NCI-H2081 (cell line): ENCODE measurements at regions not wholly inside any gene's neighbourhood (a gene's known extent, or its start where the extent isn't known, plus 50 kb on each side); places are given as distances from the start of the nearest gene placed in this dataset.
"Not testable (repeated sequence)": the region's sequence is repeated elsewhere in the genome, so short reads cannot be mapped to it uniquely, and the experiment has no call there.

ENCODE experiments used
- DNase-seq, 2 experiments: peaks; one replicate each; lab custom pipeline; 2025; lab: John Stamatoyannopoulos, UW

DNA sequence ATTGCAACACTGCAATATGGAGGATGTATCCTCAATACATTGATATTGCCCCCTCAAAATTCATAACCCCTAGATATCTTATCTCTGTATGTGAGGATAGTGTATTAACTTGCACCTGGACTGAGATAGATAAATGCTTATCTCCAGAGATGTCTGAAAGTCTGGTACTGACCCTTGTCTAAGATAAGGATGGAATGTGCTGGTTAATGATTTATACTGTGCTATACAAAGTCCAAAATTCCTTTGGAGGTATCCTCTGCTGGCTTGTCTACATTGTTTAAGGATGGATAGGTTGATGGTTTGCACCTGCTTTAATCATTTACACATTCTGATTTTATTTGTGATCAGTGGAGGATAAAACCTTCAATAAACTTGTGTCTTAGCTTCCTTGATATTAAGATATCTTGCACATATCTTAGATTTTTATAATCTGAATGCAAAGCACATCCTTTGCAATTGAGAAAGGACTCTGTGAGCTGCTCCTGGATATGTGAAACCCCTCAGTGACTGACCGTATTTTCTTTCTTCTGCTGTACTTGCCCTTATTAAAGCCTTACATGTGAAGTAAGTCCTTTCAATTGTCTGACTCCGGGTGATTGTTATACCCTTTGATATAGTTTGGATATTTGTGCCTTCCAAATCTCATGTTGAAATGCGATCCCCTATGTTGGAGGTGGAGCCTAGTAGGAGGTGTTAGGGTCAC lies 430.3 kb upstream of the MAOA start:
- no peak for DNase-seq

DNA sequence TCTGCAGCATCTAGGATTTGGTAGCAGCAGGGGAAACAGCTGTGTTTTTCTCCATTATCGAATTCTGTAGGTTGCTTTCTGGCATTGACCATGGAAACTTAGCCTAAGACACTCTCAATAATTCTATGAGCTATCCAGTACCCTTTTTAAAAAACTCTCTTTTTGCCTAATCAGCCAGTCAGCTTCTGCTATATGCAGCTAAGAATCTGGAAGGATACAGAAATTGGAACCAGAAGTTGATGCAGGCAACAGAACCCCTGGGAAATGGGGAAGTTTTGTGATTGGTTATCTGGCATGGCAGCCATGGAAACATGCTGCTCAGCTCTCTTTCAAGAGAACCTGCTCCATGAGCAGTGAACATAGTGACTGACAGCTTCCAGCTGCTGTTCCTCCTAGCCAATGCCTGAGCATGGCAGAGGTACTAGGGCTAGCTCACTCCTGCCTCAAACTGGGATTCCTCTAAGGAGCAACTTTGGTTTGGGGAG lies 417.6 kb upstream of the MAOA start:
- DNase-seq = no peak

DNA sequence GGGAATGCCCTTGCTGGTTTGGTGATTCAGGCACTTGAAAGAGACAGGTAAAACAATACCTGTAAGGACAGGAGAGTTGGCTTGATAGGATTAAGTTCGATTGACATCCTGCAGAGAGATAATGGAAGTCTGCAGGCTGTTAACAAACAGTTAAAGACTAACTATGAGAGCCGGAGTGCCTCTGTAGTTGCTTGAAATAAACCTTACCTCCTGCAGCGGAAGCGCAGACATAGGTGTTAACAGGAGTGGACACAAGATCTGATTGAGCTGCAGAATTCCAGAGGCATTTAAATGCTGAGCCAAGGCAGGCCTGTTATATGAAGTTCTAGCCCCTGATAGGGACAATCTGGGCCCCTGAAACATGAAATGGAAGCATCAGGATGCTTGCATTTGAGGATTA lies 416.7 kb upstream of the MAOA start:
- no peak for DNase-seq

DNA sequence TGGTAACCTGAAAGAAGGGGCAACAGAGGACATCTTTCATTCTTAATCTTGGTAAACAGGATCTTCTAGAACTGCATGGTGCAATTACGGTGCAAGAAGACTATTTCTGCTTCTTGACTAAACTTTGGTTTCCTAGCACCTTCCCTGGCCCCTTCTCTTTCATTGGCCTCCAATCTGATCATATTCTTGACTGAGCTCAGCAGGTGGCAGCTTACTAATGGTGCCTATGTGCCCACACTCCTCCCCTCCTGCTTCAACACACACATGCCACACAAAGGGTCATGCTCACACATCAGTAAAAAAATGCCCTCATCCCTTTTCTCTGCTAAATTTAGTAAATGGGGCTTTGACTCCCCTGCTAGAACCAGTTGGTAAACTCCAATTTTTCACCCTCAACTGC lies 400.5 kb upstream of the MAOA start:
- no peak for DNase-seq

DNA sequence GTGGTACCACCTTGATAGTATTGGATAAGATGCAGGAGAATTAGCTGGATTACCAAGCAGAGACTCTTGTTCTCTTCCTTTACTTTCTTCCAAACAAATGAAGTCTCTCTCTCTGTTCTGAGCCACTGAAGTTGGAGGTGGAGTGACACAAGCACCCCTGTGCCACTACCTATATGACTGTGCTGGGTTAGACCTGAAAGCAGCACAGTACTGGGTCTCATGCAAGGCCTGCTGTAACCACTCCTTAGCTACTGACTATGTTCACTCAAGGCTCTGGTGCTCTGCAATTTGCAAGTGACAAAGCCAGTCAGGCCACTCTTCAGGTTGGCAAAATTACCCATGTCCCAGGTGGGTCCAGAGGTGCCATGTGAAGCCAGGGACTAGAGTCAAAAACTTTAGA lies 389.6 kb upstream of the MAOA start:
- DNase-seq = no peak

DNA sequence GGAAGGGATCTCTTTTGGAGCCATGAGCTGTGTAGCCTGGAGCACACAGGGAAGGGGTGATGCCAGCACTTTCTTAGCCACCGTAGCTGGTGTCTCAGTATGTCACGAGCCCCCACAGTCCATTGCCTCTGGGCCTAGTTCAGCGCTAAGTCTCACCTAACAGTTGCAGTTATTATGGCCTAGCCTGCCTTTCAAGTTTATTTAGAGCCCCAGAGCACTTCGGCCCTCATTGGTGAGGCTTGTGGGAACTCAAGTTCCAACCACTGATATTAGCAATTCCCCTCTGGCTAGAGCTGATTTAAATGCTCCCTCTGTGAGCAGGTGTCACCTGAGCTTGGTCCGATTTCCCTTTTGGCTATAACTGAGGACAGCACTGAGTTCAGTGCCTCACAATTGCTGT lies 388.4 kb upstream of the MAOA start:
- no peak for DNase-seq

DNA sequence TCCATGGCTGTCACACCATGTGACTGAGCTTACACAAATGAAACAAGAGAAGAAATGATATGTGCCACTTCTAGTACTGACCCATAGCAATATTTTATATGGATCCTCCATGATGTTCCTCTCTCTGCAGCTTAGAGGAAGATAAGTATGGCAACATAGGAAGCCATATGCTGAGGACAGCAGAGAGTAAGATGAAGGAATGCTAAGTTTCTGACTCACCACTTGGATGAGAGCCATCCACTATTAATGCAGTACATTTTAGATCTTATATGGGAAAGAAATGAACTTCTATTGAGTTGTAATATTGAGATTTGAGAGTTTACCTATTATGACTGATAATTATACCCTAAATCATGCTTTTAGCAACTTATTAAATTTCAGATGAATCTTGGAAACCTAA lies 386.9 kb upstream of the MAOA start:
- no peak for DNase-seq

DNA sequence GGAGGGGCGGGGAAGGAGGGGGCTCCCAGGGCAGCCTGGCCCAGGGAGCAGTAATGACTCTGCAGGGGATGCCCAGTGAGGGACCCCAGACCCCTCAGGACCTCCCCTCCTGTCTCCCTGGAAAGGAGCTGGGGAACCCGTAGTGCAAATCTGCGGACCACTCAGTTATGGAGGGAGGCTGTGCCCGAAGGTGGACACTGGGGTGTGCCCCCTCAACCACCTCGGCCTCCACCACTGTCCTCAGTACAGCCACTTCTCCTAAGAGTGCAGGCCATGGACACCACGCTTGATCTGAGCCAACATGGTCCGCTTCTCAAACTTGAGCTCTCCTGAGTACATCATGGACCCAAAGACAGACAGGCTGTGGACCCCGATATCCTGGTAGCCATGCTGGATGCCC lies 378.2 kb upstream of the MAOA start:
- DNase-seq = no peak

DNA sequence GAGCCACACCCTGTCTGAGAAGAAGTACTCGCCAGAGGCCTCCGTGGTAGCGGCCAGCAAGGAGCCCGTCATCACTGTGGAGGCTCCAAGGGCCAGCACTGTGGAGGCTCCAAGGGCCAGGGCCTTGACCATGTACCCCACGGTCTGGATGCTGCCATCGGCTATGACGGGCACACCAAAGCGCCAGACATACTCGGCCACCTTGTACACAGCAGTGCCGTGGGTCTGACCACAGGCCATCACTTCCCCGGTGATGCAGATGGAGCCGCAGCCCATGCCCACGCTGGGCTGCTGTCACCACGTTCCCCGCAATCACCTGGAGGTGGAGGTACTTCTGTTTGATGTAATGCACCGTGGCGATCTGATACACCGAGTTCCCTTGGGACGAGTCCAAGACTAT lies 377.7 kb upstream of the MAOA start:
- no peak for DNase-seq

DNA sequence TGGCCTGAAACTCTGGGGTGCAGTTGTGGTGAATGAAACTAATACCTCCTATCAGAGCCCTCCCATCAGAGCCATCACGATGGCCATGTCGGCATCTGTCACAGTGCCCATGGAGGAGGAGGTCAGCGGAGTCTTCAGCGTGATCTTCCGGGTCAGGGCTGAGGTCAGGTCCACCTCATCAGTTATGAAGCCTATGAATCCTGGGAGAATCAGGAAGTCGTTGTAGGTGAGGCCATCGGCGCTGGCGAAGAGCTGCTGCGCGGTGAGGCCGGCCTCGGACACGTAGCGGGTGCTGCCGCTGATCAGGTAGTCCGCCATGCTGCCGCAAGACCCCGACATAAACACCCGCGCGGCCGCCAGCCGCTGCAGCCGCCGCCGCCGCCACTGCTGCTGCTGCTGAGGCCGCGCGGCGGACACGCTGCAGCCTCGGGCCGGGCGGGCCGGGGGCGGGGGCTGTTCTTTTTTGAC lies 376.7 kb upstream of the MAOA start:
- DNase-seq = no peak

DNA sequence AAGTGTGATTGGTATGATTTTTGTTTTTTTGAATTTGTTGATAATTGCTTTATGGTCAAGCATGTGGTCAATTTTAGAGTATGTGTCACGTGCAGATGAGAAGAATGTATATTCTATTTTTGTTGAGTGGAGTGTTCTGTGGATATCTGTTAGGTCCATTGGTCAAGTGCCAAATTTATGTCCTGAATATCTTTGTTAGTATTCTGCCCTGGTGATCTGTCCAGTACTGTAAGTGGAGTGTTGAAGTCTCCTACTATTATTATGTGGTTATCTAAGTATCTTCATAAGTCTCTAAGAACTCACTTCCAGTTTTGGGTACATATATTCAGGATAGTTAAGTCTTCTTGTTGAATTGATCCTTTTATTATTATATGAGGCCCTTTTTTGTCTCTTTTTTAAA lies 372.9 kb upstream of the MAOA start:
- DNase-seq = no peak

DNA sequence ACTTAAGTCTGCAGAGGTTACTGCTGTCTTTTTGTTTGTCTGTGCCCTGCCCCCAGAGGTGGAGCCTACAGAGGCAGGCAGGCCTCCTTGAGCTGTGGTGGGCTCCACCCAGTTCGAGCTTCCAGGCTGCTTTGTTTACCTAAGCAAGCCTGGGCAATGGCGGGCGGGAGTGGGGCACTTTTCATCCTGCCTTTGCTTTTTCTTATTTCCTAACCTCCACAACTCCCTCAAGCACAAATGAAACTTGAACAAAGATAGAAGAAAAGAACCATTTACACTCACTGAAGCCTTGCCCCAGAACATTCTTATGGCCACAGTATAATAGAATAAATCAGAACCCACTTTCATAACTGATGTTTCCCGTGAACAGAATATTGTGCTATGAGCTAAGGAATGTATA lies 344.5 kb upstream of the MAOA start:
- DNase-seq = not testable (repeated sequence)

DNA sequence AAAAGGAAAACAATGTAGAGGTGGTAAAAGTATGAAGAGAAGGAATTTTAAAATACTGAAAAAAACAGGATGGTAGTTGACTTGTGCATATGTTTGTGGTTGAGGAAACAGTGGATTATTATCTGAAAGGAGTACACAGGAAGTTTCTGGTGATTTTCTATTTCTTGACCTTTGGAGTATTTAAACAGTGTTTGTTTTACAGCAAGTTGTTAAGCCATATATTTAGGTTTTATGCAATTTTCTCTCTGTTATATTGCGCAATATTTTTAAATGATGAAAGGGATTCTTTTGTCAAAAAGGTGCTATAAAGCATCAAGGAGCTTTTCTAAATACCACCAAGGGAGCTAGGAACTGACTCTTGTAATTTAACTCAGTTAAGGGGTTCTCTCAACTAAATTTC lies 343.1 kb upstream of the MAOA start:
- DNase-seq = no peak

DNA sequence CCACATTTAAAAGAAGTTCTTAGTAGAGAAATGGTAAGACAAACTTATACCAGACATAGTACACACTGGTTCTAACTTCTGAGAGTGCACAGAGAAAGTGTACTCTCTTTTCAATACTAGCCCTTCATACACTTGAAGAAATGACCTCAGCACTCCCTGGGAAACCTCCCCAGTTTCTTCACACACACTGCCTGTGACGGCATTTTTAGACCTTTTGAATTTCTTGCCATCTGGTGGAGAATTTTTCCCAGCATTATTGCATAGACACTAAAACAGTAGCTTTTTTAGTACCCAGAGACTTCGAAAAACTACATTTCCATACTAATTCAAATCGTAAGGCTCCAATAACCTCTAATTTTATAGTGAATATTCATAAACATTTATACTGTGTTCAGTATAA lies 341.6 kb upstream of the MAOA start:
- DNase-seq = no peak

DNA sequence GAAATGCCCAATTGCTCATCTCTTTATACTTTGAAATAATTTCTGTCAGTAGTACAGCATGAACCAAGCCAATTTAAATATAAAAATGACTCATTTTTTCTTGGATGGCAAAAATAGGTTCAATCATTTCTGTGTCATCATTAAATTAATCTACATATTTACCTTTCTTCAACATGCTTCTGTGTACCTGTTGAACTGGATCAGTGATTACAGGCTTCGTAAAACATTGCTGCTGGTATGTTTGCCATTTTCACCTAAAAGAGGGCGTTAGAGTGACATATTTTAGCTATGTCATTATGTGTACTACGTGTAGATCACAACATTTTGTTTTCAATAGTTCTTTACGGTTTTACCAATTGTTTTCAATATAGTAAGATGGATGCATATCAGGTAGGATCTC lies 340.5 kb upstream of the MAOA start:
- no peak for DNase-seq

DNA sequence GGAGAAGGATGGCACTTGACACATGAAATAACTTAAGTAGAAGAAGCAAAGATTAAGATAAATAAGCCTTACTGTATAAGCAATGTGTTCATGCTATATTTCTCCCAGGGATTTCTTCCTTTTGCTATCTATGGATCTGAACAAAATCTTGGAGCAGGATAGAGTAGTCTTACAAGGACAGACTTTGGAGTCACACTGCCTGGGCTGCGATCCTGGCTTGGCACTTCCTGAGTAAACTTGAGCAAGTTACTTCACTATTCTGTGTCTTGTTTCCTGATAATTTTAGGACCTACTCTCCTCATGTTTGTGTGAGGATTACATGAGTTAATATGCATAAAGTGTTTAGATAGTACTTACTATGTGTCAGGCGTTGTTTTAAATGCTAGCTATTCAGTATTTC lies 340.0 kb upstream of the MAOA start:
- no peak for DNase-seq

DNA sequence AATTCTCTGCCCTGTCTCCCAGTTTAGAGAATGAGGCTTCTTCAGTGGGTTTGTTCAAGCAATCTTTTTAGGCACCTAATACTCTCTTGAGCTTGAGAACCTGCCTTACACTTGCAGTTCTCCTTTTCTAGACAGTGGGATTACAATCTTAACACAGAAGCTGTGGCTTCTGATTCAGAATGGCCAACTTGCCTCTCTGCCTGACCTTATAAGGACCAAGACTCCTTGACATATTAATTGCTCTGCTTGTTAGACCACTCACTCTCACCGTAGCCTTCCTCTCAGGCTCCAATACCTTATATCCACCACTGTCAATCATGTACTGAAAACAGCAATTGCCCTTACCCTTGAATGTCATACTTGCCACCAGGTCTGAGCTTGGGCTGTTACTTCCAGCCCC lies 338.7 kb upstream of the MAOA start:
- DNase-seq = no peak

DNA sequence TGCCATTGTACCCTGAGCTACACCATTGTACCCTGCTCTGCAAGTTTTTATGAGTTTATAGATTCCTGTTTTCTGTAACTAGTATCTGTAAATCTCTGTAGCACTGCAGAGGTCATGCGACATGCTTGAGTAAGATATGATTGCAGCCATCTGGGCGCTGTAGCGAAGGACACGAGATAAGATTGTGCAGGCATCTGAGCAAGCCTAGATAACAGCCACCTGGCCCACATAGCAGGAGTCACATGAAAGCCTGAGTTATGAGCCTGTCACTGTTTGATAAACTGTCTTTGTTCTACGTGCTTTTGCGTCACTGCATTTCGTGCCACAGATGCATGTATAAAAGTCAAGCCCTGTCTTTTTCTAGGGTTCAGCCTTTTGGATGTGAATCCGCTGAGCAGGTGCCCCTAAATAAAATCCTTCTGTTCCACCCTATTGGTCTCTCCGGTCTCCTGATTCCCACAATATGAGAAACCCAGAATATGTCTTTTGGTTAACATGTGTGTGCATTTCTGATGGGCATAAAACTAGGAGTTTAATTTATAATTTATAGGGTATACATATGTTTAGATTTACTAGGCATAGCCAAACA lies 327.6 kb upstream of the MAOA start:
- no peak for DNase-seq

DNA sequence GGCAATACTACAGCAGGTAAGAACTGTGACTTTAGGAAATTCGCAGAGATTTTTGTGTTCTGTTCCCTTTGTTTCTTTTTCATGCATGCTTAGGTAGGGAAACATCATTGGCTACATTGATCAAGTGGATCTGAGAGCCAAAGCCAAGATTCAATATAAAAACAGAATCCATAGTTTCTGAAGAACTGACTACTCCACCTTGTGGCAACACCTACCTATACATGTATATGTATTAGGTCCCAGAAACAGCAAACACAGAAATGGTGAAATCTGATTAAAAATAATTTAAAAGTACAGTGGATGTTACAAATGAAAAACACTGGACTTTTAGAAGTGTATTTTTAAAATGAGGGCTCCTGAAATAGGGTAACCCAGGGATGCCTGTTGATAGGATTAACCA lies 322.6 kb upstream of the MAOA start:
- peak in 1 of 2 experiments; percentile 1 for DNase-seq

DNA sequence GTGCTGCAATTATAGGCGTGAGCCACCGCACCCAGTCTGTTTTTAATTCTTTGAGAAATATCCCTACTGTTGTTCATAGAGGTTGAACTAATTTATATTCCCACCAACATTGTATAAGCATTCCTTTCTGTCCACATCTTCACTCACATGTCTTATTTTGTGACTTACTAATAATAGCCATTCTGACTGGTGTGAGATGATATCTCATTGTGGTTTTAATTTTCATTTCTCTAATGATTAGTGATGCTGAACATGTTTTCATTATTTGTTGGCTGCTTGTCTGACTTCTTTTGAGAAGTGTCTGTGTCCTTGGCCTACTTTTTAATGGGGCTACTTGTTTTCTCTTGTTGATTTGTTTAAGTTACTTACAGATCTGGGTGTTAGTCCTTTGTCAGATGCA lies 310.9 kb upstream of the MAOA start:
- no peak for DNase-seq

DNA sequence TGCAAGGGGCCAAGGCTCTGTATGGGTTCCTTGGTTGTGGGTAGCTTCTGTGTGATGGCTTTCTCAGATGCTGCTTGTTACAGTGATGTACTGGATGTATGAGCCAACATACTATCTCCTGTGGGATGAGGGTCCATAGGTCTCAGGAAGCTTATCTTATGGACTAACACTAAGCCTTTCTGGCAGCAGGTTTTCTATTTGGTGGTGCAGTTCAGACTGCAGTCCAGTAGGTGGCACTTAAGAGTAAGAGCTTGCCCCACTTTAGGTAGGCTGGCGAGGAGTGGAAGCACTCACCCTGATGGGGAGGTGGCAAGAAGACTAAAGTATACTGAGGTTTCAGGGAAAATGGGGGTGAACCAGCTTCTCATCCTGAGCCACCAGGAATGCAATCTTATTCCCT lies 306.7 kb upstream of the MAOA start:
- DNase-seq = peak; percentile 30 to 40

DNA sequence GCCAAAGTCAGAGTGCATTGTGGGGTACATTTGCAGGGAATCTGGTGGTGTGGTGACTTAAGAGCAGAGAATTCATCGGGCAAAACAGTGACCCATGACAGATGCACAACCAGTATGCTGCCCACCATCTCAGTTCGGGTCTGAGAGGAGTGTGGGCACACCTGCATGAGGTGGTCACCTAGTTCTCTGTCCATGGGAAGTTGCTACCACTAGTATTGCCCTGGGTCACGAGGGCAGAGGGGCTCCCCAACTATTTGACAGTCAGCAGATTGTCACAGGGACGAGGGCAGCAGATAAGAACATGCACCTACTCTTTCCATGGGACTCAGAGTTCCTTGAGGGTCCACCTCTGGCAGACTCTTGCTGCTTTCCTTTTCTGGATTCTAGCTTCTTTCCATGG lies 305.2 kb upstream of the MAOA start:
- DNase-seq = no peak

DNA sequence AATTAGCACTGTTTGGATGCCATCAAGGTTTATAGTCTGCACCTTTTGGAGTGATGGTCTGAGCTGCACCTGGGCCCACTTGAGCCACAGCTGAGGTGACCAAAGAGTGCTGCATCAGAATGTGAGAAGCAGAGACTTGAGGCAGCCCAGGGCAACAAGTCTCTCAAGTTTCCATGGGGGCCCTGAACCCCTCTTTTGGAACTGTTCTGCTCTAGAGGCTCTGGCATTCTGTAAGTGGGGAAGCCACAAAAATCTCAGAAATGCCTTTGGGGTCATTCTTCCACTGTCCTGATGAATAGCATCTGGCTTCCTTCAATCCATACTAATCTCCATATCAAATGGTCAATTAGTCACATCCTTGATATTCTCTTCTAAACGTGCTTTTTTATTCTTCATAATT lies 298.4 kb upstream of the MAOA start:
- DNase-seq = no peak

DNA sequence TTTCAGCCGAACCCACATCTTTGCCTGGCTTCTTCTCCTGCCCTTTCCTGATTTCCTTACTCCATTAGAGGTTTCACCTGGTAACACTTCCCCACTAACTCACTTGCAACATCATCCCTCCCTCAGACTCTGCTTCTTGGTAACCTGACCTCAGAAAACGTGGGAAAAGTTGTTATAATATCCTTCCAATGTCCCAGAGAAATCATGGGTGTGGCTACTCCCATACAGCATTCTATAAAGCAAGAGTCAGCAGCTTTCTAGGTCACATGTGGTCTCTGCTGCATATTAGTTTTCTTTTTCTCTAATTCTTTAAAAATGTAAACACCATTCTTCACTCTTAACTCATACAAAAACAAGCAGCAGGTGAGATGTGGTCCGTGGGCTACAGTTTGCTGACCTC lies 283.1 kb upstream of the MAOA start:
- DNase-seq = no peak
